CD4-positive, alpha-beta T cell treated with Interleukin-1 beta for 1 hour (primary cell): ENCODE measurements at regions not wholly inside any gene's neighbourhood (a gene's known extent, or its start where the extent isn't known, plus 50 kb on each side); places are given as distances from the start of the nearest gene placed in this dataset.
"Not testable (repeated sequence)": the region's sequence is repeated elsewhere in the genome, so short reads cannot be mapped to it uniquely, and the experiment has no call there.

ENCODE experiments used
- DNase-seq, 2 donors: peaks; one replicate each; pipeline ENCODE4 v3.0.0-alpha.2; 2020 to 2022

DNA sequence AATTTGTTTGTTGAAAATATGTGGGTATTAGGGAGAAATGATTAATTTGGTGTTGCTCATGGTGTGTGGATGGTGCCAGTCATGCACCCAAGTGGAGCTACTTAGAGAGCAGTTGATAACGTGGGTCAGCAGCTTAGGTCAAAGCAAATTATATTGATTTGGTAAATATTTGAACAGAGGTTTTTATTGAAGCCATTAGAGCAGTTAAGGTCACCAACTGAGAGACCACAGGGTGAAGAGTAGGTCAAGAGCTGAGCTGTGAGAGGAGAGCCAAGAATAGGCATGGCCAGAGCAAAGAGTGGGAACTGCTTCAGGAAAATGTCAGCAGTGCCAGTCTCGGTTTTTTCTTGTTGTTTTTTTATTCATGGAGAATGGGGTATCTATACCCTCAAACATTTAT lies 97.9 kb downstream of the TMEM168 start:
- DNase-seq: no peak

DNA sequence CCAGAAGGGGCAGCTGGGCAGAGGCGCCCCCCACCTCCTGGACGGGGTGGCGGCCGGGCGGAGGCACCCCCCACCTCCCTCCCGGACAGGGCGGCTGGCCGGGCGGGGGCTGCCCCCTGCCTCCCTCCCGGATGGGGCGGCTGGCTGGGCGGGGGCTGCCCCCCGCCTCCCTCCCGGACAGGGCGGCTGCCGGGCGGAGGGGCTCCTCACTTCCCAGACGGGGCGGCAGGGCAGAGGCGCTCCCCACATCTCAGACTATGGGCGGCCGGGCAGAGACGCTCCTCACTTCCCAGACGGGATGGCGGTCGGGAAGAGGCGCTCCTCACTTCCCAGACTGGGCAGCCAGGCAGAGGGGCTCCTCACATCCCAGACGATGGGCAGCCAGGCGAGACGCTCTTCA lies 93.0 kb downstream of the TMEM168 start:
- DNase-seq: not testable (repeated sequence)

GRCh38 chr7:112699725-112700513 lies 90.3 kb downstream of the TMEM168 start:
- DNase-seq: no peak

DNA sequence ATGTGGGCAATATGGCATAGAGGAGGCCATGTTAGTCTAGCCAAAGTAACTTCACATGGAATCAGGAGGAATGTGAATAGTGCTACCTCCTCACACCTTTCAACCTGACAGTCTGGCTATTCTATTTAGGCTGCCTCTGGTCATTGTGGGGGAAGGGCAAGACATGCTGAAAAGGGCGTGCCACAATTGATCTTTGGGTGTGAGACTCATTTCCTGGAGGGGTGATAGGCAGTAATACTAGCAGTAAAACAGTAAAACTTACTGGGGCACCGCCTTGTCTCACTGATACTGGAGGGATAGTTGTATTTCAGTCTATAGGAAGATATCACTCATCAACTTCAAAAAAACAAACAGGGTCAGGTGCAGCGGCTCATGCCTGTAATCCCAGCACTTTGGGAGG lies 88.7 kb downstream of the TMEM168 start:
- no peak for DNase-seq

DNA sequence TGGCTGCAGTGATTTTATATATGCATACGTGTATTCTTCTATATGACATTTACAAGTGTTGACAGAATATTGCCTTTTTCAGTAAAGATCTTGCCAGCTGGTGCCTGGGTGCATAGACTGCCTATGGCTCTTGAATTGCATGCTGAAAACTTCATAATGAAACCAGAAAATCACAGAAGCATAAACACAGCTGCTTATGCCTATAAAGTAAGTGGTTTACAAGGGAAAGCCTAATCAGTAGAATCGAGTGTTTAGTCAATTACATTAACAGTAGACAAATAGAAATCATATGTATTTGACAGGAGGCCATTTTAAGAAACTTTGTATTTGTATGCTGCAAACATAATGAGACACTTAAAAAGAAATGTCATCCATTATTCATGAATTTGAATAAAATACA lies 82.5 kb downstream of the TMEM168 start:
- DNase-seq: no peak

DNA sequence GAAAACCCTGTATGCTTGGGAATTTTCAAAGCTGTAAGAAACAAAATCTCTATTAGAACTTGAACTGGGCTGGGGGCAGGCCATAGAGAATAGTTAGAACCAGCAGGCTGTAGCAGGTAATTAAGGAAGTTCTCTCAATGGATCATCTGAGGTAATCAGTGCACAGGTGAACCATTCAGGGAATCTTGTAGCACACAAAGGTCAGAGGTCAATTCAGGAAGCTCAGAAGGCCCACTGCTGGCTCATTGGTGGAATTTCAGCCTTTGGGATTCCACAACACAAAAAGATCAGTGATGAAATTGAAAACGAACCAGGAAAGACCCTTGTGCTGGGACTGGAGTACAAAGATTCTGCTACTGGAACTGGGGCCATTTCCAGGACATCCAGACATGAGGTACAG lies 82.0 kb downstream of the TMEM168 start:
- DNase-seq: no peak
